ENCODE measurements at regions not wholly inside any gene's neighbourhood (a gene's known extent, or its start where the extent isn't known, plus 50 kb on each side); places are given as distances from the start of the nearest gene placed in this dataset.

GRCh38 chr4:173883821-173884220, 353.8 kb upstream of the HAND2 start:
- no peaks in the 10 kb centered on the region for H3K27me3 ChIP-seq
- intact Hi-C loops (cut with DNase I; ENCODE audit: low total_unique reads): no loop called here
- TF ChIP-seq, protein P1, sequence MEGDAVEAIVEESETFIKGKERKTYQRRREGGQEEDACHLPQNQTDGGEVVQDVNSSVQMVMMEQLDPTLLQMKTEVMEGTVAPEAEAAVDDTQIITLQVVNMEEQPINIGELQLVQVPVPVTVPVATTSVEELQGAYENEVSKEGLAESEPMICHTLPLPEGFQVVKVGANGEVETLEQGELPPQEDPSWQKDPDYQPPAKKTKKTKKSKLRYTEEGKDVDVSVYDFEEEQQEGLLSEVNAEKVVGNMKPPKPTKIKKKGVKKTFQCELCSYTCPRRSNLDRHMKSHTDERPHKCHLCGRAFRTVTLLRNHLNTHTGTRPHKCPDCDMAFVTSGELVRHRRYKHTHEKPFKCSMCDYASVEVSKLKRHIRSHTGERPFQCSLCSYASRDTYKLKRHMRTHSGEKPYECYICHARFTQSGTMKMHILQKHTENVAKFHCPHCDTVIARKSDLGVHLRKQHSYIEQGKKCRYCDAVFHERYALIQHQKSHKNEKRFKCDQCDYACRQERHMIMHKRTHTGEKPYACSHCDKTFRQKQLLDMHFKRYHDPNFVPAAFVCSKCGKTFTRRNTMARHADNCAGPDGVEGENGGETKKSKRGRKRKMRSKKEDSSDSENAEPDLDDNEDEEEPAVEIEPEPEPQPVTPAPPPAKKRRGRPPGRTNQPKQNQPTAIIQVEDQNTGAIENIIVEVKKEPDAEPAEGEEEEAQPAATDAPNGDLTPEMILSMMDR (IDR thresholded peaks at IDR 0.05): no peak
- no peak overlapping the region for H3K27ac ChIP-seq
- no peaks in the 10 kb centered on the region for H3K9me3 ChIP-seq
- H3K4me3 ChIP-seq: no peak overlapping the region
- DNase-seq: no peak
- H3K36me3 ChIP-seq: no peaks in the 10 kb centered on the region
- H3K4me1 ChIP-seq: no peaks in the 10 kb centered on the region

GRCh38 chr4:173880897-173881296, 350.9 kb upstream of the HAND2 start:
- Histone ChIP-seq H3K36me3 (no peaks in the 10 kb centered on the region), H3K4me1 (no peaks in the 10 kb centered on the region), H3K27me3 (no peaks in the 10 kb centered on the region), H3K4me3 (no peak overlapping the region), H3K27ac (no peak overlapping the region), H3K9me3 (no peaks in the 10 kb centered on the region)
- TF ChIP-seq, protein P1 (IDR thresholded peaks at IDR 0.05): no peak
- DNase-seq: no peak
- intact Hi-C loops (cut with DNase I; ENCODE audit: low total_unique reads): no loop called here

DNA sequence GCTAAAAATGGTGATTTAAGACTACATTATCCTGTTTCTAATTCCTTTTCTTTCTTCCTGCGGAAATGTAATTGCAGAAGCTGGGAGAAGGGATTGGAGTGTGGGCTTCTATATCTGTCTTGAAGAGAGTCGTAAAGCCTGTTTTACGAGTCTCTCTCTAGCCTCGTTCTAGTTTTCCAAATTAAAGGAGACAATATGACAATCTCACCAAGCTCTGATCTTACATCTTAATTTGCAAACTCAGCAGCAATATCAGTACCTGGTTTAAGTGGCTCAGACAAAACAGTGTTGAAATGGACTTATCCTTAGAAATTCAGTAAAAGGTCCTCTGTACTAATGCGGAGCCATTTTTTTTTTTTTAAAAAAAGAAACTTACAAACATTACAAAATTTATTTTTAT, 349.5 kb upstream of the HAND2 start:
- H3K9me3 ChIP-seq: no peaks in the 10 kb centered on the region
- no peaks in the 10 kb centered on the region for H3K27me3 ChIP-seq
- intact Hi-C loops (cut with DNase I; ENCODE audit: low total_unique reads): no loop called here
- H3K4me3 ChIP-seq: no peak overlapping the region
- TF ChIP-seq, protein P1 (IDR thresholded peaks at IDR 0.05): no peak
- DNase-seq: no peak
- H3K36me3 ChIP-seq: no peaks in the 10 kb centered on the region
- no peaks in the 10 kb centered on the region for H3K4me1 ChIP-seq
- H3K27ac ChIP-seq: no peak overlapping the region

DNA sequence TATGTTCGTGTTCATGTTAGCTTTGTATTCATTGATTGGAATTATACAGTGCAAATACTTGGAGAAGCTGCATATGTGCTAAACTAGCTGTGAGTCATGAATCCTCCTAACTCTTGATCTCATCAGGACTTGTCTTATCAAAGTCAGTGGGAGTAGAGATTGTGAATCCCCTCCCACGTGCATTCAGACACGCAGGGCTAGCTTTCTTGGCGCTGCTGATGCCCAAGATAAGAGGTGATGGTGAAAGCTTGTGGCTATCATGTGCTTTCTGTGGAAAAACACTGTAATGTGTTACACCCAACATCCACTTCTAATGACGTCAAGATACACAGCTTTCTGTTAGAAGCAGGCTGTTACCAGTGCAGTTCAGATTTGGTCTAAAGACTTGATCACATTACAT, 348.7 kb upstream of the HAND2 start:
- Histone ChIP-seq H3K27me3 (no peaks in the 10 kb centered on the region), H3K9me3 (no peaks in the 10 kb centered on the region), H3K4me3 (no peak overlapping the region), H3K36me3 (no peaks in the 10 kb centered on the region), H3K27ac (no peak overlapping the region), H3K4me1 (no peaks in the 10 kb centered on the region)
- DNase-seq: no peak
- TF ChIP-seq, protein P1 (IDR thresholded peaks at IDR 0.05): no peak
- intact Hi-C loops (cut with DNase I; ENCODE audit: low total_unique reads): no loop called here

DNA sequence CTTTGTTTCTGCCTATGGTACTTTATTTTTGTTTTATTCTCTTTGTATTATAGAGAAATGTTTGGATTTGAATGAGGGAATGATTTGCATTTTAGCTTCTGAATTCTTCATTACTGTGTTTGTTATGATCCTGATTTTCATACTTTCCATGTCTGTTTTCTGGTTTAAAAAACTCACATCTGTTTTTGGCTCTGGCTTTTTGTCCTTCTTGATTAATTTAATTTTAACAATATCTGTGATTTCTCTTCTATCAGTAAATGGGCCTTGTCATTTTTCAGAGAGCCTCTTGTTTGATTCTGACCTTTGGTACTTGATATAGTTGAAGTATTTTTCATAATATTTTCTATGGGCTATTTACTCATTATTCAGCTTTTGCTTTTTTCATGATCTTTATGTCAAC, 341.6 kb upstream of the HAND2 start:
- Histone ChIP-seq H3K4me1 (no peaks in the 10 kb centered on the region), H3K9me3 (no peaks in the 10 kb centered on the region), H3K4me3 (no peak overlapping the region), H3K36me3 (no peaks in the 10 kb centered on the region), H3K27me3 (no peaks in the 10 kb centered on the region), H3K27ac (no peak overlapping the region)
- intact Hi-C loops (cut with DNase I; ENCODE audit: low total_unique reads): no loop called here
- TF ChIP-seq, protein P1 (IDR thresholded peaks at IDR 0.05): no peak
- no peak for DNase-seq

DNA sequence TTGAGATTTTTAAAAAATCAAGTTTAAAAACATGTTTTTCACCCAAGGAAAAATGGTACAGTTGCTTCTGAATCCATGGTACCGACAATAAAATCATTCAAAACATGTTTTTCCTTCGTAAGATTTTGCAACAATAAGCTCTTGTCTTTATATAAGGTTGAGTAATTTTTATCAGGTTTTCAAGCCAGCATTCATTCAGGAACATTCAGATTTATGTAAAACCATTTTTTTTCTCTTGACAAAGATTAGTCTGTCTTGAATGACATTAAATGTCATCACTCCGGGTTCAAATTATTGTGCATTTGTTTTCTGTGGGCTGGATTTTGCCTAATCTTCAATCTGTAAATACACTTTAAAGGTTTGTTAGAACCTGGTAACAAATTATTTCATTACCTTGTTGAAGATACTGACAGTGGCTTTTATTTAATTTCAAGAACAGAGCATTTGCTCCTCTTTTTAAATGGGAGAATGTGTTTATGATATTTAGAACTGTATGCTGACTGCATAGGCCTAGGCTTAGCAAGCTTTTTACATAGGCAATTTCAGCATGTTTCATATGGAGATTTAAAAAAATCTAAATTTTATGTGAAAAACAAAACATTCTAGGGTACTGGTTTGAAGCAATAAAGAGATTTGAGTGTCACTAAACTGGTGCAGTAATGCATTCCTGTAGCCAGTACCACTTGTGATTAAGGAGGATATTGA, 336.4 kb upstream of the HAND2 start:
- intact Hi-C loops (cut with DNase I; ENCODE audit: low total_unique reads): no loop called here
- no peaks in the 10 kb centered on the region for H3K27me3 ChIP-seq
- no peak overlapping the region for H3K27ac ChIP-seq
- DNase-seq: no peak
- H3K36me3 ChIP-seq: no peaks in the 10 kb centered on the region
- H3K9me3 ChIP-seq: peaks cover 0 to 14% (median 0%) of the 10 kb centered on the region in 3 donors
- H3K4me3 ChIP-seq: no peak overlapping the region
- H3K4me1 ChIP-seq: no peaks in the 10 kb centered on the region
- TF ChIP-seq, protein P1 (IDR thresholded peaks at IDR 0.05): no peak
